K562 (cell line): ENCODE measurements at regions not wholly inside any gene's neighbourhood (a gene's known extent, or its start where the extent isn't known, plus 50 kb on each side); places are given as distances from the start of the nearest gene placed in this dataset.

Experiments
- ARID3B ChIP-seq: fragments of 250-450 bp; sonication (Bioruptor Pico); IDR thresholded peaks from 2 replicates; pipeline ENCODE4 v1.4.0; 2020; ENCODE audit warnings: borderline replicate concordance
- BACH1 ChIP-seq: fragments of 200-800 bp; sonication (Bioruptor generic); IDR thresholded peaks from 2 replicates; pipeline ENCODE4 v1.6.1; 2016; ENCODE audit warnings: missing genetic modification characterization, missing compliant biosample characterization
- KLF10 ChIP-seq: fragments of 250-450 bp; sonication (Bioruptor Pico); IDR thresholded peaks from 2 replicates; pipeline ENCODE4 v1.6.1; 2021; ENCODE audit warnings: matching md5 sums
- MCM2 ChIP-seq: fragments of 450-650 bp; IDR thresholded peaks from 2 replicates; pipeline ENCODE4 v1.6.1; 2017; ENCODE audit warnings: low read depth, mild to moderate bottlenecking
- MCM3 ChIP-seq: fragments of 450-650 bp; IDR thresholded peaks from 2 replicates; pipeline ENCODE4 v1.6.1; 2016
- MEIS2 ChIP-seq: fragments of 450-650 bp; IDR thresholded peaks from 2 replicates; pipeline ENCODE4 v1.6.1; 2014; ENCODE audit warnings: mild to moderate bottlenecking; ENCODE audit not compliant: partially characterized antibody
- MITF ChIP-seq: IDR thresholded peaks from 2 replicates; pipeline ENCODE4 v1.6.1; 2014; ENCODE audit warnings: antibody characterized with exemption
- MXI1 ChIP-seq: IDR thresholded peaks from 2 replicates; pipeline ENCODE4 v1.6.1; 2011; ENCODE audit warnings: low read depth, mild to moderate bottlenecking, improper control_type of control experiment, low read length
- PURB ChIP-seq: sonication (generic); formaldehyde crosslinking; IDR thresholded peaks from 2 replicates; pipeline ENCODE4 v1.9.0; 2021; ENCODE audit warnings: low read depth, mild to moderate bottlenecking, missing genetic modification reagents
- RCOR1 ChIP-seq, 2 experiments: IDR thresholded peaks; 2 replicates each; pipeline ENCODE4 v1.6.1; 2012; ENCODE audit warnings: low read depth in 2 of 2, low read length in 2 of 2, borderline replicate concordance in 1 of 2, improper control_type of control experiment in 1 of 2
- RREB1 ChIP-seq: fragments of 250-450 bp; sonication (Bioruptor Pico); IDR thresholded peaks from 2 replicates; pipeline ENCODE4 v1.4.0; 2020
- SMAD2 ChIP-seq: fragments of 150-350 bp; IDR thresholded peaks from 2 replicates; pipeline ENCODE4 v1.6.1; 2014; ENCODE audit warnings: low read depth, mild to moderate bottlenecking, low read length
- SMARCE1 ChIP-seq: fragments of 450-650 bp; IDR thresholded peaks from 2 replicates; pipeline ENCODE4 v1.7.1; 2016; ENCODE audit warnings: mild to moderate bottlenecking

GRCh38 chr12:105745811-105746210 is 392.9 kb downstream of the NUAK1 start:
- TF ChIP-seq RCOR1 (IDR thresholded peaks at IDR 0.05; ENCODE audit: borderline replicate concordance in 1 of 2, low read depth in 2 of 2, low read length in 2 of 2) (no peak), RREB1 (CRISPR knock-in tag) (no peak), MITF (no peak), ARID3B (no peak), SMAD2 (no peak), BACH1 (no peak), PURB (no peak), KLF10 (CRISPR knock-in tag) (no peak), MCM2 (no peak), MXI1 (no peak), MEIS2 (no peak), SMARCE1 (no peak), MCM3 (no peak)
